ENCODE measurements at regions not wholly inside any gene's neighbourhood (a gene's known extent, or its start where the extent isn't known, plus 50 kb on each side); places are given as distances from the start of the nearest gene placed in this dataset.

- no peak for TF ChIP-seq CTCF (conservative IDR thresholded peaks at IDR 0.05; ENCODE audit: low read depth, low read length)
- DNase-seq (ENCODE audit: low read depth): no peak
- H3K4me3 ChIP-seq (ENCODE audit: low read length): no peak overlapping the region
These were observed 74.4 kb downstream of the SLITRK6 start for GRCh38 chr13:85724546-85725432.

- TF ChIP-seq CTCF (conservative IDR thresholded peaks at IDR 0.05; ENCODE audit: low read depth, low read length): no peak
- no peak overlapping the region for H3K4me3 ChIP-seq (ENCODE audit: low read length)
- no peak for DNase-seq (ENCODE audit: low read depth)
These were observed 79.5 kb downstream of the SLITRK6 start for GRCh38 chr13:85719749-85720148.

GRCh38 chr13:85717921-85718320 lies 81.3 kb downstream of the SLITRK6 start:
- no peak for TF ChIP-seq CTCF (conservative IDR thresholded peaks at IDR 0.05; ENCODE audit: low read depth, low read length)
- DNase-seq (ENCODE audit: low read depth): no peak

GRCh38 chr13:85710545-85710944 lies 88.7 kb downstream of the SLITRK6 start:
- H3K4me3 ChIP-seq (ENCODE audit: low read length): no peak overlapping the region
- DNase-seq (ENCODE audit: low read depth): no peak
- TF ChIP-seq CTCF (conservative IDR thresholded peaks at IDR 0.05; ENCODE audit: low read depth, low read length): no peak

More at GRCh38 chr13:85717921-85718320, 81.3 kb downstream of the SLITRK6 start:
- no peak overlapping the region for H3K4me3 ChIP-seq (ENCODE audit: low read length)

GRCh38 chr13:85709721-85710120 lies 89.5 kb downstream of the SLITRK6 start:
- H3K4me3 ChIP-seq (ENCODE audit: low read length): no peak overlapping the region
- no peak for TF ChIP-seq CTCF (conservative IDR thresholded peaks at IDR 0.05; ENCODE audit: low read depth, low read length)
- DNase-seq (ENCODE audit: low read depth): no peak

- no peak overlapping the region for H3K4me3 ChIP-seq (ENCODE audit: low read length)
- TF ChIP-seq CTCF (conservative IDR thresholded peaks at IDR 0.05; ENCODE audit: low read depth, low read length): no peak
- DNase-seq (ENCODE audit: low read depth): no peak
These were observed 90.1 kb downstream of the SLITRK6 start for GRCh38 chr13:85709072-85709471.

- DNase-seq (ENCODE audit: low read depth): no peak
- H3K4me3 ChIP-seq (ENCODE audit: low read length): no peak overlapping the region
- no peak for TF ChIP-seq CTCF (conservative IDR thresholded peaks at IDR 0.05; ENCODE audit: low read depth, low read length)
These were observed 98.3 kb downstream of the SLITRK6 start for GRCh38 chr13:85700906-85701305.

Data from retinal pigment epithelial cell (primary cell).